ENCODE measurements at regions not wholly inside any gene's neighbourhood (a gene's known extent, or its start where the extent isn't known, plus 50 kb on each side); places are given as distances from the start of the nearest gene placed in this dataset.

DNA sequence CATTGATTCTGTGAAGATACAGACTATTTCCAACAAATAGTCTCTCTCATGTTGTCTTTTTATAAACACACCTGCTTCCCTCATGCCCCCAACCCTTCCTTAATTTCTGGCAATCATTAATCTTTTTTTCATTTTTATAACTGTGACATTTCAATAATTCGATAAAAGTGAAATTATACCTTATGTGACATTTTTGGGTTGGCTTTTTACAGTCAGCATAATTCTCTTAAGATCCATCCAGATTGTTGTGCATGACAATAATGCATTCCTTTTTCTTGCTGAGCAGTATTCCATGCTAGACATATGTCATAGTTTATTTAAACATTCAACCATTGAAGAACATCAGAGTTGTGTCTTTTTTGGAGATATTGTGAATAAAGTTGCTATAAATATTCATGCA is 541.8 kb upstream of the VRK2 start:
- DNase-seq (ENCODE audit: low read depth in 3 of 3): no peak

DNA sequence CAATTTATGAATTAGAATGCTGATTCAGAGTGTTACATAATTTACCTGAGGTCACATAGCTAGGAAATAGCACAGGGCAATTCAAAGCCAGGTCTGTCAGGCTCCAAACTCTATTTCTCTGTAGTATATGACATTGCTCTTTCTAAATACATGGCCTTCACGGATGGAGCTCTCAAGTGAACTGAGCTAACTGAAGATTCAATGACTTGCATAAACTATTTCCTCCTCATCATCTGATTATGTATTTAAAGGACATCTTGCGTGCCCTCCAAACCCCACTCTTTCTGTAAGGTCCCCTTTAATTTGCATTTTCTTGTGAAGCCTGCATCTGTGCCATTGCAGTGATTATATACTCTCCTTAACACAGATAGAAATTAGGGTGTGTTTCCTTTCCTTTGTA is 537.4 kb upstream of the VRK2 start:
- DNase-seq (ENCODE audit: low read depth in 3 of 3): no peak

DNA sequence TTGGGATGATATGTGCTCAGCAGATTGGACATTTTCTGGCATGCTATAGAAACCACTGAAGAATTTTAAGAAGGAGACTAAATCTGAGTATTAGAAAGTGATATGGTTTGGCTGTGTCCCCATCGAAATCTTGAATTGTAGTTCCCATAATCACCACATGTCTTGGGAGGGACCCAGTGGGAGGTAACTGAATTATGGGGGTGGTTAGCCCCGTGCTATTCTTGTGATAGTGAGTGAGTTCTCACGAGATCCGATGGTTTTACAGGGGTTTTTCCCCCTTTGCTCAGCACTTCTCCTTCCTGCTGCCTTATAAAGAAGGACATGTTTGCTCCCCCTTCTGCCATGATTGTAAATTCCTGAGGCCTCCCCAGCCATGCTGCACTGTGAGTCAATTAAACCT is 535.9 kb upstream of the VRK2 start:
- DNase-seq (ENCODE audit: low read depth in 3 of 3): no peak

DNA sequence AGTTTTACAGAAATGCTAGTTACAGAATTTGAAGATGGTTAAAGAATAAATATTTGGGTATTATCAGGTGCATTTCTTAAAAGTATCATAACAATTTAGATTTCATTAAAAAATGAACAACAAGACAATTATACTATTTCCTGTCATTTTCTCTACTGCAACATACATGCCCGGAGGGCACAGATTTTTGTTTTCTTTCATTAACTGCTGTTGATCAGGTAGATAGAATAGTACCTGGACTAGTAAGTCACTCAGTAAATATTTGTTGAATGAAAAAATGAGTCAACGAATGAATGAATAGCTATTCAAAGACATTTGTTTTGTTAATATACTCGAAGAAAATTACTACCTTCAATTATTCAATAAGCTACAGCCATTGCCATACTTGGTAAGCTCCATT is 531.2 kb upstream of the VRK2 start:
- no peak for DNase-seq (ENCODE audit: low read depth in 3 of 3)

DNA sequence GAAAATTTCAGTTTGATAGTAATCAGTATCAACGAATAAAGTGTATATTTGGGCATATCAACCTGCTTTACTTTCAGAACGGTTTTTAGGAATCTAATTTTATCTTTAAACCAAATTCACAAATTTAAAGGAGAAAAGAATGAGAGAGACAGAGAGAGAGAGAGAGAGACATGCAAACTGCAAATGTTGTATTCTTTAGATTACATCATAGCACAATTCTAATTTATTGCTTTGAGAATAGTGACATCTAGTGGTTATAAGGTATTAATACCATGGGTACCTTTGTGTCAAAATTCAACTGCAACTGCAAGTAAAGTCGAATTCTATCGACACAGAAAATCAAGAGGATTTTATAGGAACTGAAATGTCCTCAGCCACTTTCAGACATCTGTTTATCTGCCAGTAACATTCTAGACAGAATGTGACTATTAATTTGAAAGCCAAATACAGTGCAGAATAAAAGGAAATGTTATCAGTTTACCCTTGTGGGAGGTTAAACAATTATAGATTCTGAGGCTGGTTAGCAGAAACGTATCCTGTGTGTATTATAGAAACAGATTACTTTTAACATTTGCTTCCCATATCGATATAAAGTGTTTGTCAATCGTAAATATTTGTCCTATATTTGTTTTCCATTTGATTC is 529.8 kb upstream of the VRK2 start:
- DNase-seq (ENCODE audit: low read depth in 3 of 3): no peak

DNA sequence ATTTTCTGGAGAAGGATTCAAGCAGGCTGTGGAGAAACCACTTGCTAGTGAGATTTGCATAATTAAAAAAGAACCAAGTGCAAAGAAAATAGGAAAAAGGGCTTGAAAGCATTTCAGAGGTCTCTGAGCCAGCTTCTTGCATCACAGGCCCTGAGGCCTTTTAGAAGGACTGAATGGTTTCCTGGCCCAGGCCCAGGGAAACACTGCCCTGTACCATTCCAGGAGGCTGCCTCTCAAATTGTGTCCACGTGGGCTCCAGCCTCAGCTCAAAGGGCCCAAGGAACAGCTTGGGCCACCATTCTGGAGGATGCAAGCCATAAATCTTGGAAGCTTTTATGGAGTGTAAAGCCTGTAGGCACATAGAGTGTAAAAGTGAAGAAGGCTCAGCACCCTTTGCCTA is 523.3 kb upstream of the VRK2 start:
- no peak for DNase-seq (ENCODE audit: low read depth in 3 of 3)

DNA sequence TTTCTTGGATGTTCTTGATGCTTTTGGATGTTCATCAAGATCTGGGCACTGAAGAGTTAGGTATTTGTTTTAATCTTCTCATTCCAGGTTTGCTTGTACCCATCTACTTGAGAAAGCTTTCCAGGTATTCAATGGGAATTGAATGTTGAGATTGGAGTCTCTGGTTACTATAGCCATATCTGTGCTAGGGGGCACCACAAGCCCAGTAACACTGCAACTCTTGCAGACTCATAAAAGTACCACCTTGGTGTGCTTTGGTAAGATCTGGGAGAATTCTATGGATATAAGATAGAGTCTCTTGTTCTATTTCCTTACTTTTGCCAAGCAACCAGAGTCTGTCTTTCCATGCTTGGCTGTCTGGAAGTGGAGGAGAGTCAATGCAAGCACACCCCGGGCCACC is 518.9 kb upstream of the VRK2 start:
- DNase-seq (ENCODE audit: low read depth in 3 of 3): no peak

DNA sequence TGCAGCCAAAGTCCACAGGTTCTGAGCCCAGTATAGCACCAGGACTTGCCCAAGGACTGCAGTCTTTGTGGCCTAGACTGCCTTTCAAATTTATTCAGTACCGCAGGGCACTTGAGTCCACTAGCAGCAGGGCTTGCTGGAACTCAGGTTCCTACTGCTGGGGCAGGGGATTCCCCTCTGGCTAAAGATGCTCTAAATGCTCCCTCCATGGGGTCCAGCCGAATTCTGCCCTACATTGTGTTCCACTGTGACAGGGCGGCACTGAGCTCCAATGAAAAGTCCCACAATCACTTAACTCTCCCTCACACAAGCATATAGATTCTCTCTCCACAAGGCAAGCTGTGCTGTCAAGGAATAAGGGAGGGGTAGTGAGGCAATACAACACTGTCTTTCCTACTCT is 518.1 kb upstream of the VRK2 start:
- DNase-seq (ENCODE audit: low read depth in 3 of 3): no peak

DNA sequence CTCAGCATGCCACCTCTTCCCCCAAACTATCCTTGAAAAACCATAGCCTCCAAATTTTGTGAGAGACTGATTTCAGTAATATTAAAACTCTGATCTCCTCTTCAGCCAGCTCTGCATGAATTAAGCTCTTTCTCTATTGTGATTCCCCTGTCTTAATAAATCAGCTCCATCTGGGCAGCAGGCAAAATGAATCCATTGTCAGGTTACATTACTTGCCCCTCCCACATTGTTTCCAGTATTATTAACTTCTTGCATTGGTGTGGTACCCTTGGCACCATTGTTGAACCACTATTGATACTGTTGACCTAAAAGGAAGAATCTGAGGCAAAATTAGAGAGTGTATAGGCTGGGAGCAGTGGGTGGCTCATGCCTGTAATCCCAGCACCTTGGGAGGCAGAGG is 512.2 kb upstream of the VRK2 start:
- DNase-seq (ENCODE audit: low read depth in 3 of 3): no peak

DNA sequence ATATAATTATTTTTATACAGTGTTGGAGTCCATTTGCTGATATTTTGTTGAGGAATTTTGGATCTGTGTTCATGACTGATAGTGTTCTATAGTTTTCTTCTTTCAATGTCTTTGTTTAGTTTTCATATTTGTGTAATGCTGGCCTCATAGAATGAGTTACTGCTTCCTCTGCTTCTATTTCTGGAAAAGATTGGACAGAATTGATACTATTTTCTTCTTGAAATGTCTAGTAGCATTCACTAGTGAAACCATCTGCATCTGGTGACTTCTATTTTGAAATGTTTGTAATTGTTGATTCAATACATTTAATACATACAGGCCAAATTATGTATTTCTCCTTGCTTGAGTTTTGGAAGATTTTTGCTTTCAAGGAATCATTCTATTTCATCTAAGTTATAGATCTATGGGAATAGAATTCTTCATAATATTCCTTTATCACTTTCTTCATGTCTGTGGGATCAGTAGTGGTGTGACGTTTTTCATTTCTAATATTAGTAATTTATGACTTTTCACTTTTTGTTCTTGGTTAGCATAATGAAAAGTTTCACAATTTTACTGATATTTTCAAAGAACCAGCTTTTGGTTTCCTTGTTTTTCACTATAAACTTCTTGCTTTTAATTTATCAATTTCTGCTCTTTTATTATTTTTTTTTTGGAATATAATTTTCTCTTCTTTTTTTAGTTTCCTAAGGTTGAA is 509.9 kb upstream of the VRK2 start:
- no peak for DNase-seq (ENCODE audit: low read depth in 3 of 3)

DNA sequence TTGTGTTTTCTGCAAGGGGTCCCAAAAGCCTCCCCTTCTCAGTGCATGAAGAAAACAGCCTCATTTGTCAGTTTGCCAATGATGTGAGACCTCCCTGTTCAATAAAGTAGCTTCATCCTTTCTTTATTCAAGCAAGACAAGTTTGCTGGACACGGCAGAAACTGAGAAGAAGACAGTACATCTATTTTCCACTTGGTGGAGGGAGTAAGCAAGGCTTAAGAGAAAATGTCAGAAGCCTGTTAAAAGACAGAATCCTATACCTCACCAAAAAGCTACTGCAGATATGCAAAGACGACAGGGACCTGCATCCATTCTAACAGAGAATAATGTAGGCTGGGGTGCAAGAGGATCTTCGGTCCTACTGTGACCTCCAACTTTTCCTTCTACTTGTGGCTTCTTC is 506.8 kb upstream of the VRK2 start:
- no peak for DNase-seq (ENCODE audit: low read depth in 3 of 3)

DNA sequence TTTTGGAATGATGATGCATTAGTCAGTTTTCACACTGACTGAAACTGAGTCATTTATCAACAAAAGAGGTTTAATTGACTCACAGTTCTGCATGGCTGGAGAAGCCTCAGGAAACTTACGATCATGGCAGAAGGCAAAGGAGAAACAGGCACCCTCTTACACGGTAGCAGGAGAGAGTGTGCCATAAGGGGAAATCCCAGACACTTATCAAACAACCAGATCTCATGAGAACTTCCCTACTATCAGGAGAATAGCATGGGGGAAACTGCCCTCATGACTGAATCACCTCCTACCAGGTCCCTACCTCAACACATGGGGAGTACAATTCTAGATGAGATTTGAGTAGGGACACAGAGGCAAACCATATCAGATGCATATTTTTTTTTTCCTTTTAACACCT is 504.5 kb upstream of the VRK2 start:
- no peak for DNase-seq (ENCODE audit: low read depth in 3 of 3)

DNA sequence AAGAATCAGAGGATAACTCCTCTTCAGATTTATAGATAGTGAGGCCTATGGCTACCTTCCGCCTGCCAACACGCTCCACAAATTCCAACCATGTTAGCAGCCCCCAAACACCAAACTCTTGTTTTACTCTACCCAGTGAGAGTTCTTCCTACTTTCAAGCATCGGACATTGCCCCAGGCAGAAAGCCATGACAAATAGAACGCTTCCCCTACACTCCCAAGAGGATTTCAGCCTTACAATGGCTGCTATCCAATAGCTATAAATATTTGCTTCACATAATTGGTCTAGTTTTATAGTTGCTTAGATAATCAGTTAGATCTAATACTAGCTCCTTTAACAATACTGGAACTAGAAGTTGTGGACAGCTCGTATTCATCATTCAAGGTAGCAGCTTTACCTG is 503.4 kb upstream of the VRK2 start:
- DNase-seq (ENCODE audit: low read depth in 3 of 3): no peak

DNA sequence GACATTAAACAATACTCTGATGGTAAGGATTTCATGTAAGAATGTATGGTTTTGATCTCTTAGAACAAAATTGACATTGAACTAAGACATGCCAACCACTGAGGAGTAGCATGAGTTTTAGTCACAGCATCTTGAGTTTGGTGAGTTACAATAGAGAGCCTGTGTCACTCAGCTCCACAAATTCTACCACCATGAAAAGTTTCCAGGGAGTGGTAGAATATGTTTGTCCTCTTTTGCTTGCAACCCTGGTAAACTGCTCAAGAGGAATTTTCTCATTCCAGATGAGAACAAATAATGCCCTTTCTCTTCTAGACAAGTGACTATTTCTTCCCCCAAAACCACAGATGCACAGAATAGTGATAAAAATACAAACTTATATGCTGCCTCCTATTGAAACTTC is 502.0 kb upstream of the VRK2 start:
- no peak for DNase-seq (ENCODE audit: low read depth in 3 of 3)

DNA sequence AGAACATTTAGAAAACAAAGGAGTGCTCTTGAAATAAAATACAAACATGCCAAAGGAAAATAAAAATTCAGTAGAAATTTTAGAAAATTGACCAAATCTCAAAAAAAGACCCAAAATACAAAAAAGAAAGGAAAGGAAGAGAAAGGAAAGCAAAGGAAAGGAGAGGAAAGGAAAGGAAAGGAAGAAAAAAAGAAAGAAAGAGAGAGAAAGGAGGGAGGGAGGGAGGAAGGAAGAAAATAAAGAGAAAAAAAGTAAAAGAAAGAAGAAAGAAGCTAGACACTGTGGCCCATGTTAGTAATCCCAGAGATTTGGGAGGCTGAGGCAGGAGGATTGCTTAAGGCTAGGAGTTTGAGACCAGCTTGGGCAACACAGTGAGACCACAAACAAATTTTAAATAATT is 500.1 kb upstream of the VRK2 start:
- DNase-seq (ENCODE audit: low read depth in 3 of 3): no peak

DNA sequence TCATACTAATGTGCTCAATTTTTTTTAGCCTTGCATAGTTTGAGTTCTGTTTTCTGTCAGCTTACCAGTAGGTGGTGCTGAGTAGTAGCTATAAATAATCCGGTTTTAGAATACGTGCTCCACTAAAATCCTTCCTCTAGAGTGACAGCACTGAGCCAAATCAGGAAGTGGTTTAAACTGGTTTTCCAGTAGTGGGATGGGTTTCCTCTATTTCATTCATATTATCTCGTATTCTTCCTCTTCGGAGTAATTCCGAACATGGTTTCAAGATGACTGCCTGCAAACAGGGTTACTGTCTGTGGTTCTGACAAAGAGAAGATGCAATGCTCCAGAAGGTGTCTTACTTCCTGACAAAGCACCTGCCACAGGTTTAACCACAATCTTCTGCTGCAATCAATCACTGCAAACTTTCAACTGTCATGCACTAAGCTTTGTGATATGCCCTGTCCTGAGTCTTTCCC is 496.9 kb upstream of the VRK2 start:
- DNase-seq (ENCODE audit: low read depth in 3 of 3): no peak

DNA sequence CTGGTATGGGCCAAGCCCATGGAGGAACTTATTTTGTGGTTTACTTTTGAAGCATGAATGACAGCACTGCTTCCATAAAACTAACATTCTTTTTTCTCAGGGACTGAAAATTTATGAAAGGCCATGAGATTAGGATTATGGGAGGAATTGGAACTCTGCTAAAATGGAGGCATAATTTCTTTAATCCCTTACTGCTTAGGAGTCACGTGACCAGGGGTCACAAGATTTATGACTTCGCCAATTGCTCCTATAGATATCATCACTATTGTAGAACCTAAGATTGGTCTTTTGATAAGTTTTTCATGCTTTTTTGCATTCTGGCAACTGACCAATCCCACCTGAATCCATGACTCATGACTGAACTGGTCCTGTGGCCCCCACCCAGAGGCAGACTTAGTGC is 495.7 kb upstream of the VRK2 start:
- DNase-seq (ENCODE audit: low read depth in 3 of 3): no peak

DNA sequence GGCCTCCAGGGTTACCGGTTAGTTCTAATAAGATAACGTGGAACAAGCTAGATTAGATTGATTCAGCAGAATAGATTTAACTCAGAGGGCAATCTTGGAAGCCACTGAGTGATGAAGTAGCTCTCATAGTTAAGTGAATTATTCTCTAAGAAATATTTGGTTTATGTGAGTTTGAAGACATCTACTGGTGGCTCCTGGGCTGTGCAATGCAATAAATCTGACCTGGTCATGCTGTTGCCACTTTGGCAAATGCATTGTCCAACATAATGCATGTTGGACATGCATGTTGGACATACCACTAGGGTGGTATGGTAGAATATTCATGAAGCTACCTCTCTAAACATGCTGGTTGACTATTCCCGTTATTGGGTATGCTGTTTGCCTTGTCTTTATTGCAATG is 493.7 kb upstream of the VRK2 start:
- no peak for DNase-seq (ENCODE audit: low read depth in 3 of 3)

DNA sequence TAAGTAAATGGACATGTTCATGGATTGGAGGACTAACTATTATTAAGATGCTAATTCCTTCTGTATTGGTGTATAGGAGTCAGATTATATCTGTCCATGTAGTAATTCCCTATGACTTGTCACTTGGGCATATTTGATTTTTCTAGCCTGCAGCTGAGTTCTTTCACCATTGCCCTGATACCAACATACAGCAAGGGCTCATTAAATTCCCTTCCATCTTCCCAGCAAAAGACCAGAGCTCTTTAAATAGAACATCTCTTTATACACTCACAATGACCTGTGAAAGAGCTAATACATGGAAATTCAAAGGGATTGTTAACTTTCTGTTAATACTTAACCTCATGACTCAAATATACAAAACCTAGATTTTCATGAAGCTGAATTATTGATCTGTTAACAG is 492.3 kb upstream of the VRK2 start:
- DNase-seq (ENCODE audit: low read depth in 3 of 3): no peak

DNA sequence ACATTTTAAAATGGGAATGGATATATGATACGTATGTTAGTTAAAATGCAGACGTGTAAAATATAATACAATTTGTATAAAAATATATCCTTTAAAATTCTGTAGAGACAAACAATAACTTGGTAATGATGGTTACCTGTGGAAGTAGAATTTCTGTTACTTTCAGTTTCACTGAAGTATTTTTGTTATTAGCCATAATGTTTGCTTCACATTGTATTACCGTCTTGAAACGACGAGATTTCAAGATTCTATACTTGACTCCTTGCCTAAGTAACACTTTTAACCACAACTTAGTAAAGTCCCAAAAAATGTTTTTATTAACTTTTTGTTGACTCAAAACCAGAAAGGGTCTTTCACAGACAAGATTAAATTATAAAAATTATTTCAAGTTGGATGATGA is 488.3 kb upstream of the VRK2 start:
- DNase-seq (ENCODE audit: low read depth in 3 of 3): no peak

DNA sequence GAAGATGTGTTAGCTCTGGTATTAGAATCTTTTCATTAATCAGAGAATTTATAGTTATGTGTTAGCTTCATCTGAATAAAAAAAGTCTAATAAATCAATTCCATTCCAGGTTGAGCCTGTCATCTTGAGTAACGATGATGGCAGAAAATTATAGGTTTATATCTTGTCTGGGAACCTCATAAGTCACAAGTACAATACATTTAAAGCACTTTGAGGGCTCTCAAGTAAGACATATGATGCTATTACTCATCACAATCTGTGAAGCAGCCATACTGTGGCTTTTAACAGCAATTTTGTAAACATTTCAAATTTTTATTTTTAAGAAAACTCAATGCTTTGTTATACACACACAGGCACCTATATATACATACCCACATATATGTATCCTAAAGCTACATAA is 484.1 kb upstream of the VRK2 start:
- DNase-seq (ENCODE audit: low read depth in 3 of 3): no peak

DNA sequence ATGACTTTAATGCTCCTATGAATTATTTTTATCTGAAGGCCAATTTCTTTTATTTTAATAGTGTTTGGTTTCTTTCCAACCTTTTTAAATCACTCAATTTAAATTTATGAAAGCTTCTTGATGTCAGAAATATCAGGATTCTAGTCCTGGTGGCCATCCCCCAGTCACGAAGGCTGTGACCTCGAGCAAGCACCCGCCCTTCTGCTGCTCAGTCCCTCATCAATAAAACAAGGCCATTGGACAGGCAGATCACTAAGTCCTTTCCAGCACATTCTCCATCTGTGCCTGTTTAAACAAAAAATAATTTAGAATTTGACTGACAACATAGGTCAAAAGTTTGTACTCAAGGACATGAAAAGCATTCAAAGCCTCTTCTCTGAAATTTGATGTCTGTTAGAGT is 483.6 kb upstream of the VRK2 start:
- no peak for DNase-seq (ENCODE audit: low read depth in 3 of 3)

DNA sequence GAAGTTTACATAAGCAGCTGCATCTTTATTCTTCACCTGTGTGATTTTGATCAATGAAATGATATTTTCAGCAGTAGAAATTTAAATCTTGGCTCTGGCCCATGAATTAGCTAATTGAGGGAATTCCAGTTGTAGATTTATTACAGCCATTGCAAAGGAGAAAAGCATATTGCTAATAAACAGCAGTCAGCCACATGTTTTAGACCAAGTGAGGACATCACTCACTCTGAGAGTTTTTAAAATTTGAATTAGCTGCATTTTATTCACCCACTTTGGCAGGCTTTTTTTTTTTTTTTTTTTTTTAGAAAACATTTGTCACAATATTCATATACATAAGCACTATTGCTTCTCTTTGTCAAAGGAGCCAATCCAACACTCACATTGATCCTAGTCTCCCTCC is 479.4 kb upstream of the VRK2 start:
- no peak for DNase-seq (ENCODE audit: low read depth in 3 of 3)

DNA sequence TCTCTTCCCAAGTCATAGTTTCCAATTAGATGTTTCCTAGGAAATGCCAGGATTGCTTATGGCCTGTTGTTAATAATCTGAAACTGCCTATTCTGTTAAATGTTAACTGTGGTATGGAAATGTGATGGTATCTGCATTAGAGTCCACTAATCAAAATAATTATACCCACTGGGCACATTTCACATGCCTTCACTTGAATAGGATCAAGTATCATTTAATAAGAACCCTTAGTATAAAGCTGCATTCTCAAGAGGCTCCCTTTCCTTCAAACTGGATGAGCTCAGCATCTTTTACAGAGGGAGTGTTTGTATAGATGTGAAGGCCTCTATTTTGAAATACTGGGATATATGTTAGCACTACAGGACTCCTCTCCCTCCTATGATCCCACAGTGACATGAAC is 477.2 kb upstream of the VRK2 start:
- no peak for DNase-seq (ENCODE audit: low read depth in 3 of 3)

All from stimulated activated CD4-positive, alpha-beta T cell treated with anti-CD3 and anti-CD28 coated beads, TNF-alpha, amount 100 ng/mL, for 4 hours (primary cell).